Aorta (tissue), 5 donors: ENCODE measurements at regions not wholly inside any gene's neighbourhood (a gene's known extent, or its start where the extent isn't known, plus 50 kb on each side); places are given as distances from the start of the nearest gene placed in this dataset.
"Not testable (repeated sequence)": the region's sequence is repeated elsewhere in the genome, so short reads cannot be mapped to it uniquely, and the experiment has no call there.

ENCODE experiments used
- ATAC-seq: fragments of 200-7000 bp; cut with Tn5 transposase; one replicate; pipeline ENCODE4 v1.9.1; 2022; ENCODE audit warnings: moderate library complexity; ENCODE audit not compliant: low FRiP score
- DNase-seq, 2 donors: peaks; one replicate each; pipeline ENCODE4 v3.0.0-alpha.2; 2020
- H3K27ac ChIP-seq, 2 donors: one replicate each; pipeline ENCODE4 v1.5.1; 2013; ENCODE audit warnings: low read length in 2 of 2, mild to moderate bottlenecking in 2 of 2, moderate library complexity in 2 of 2, control low read depth in 1 of 2, inconsistent platforms in 1 of 2, low read depth in 1 of 2
- H3K27me3 ChIP-seq, 2 donors: one replicate each; pipeline ENCODE4 v1.6.1; 2013; ENCODE audit warnings: control low read depth in 1 of 2, low read length in 1 of 2, mild to moderate bottlenecking in 1 of 2, moderate library complexity in 1 of 2; ENCODE audit not compliant: insufficient read depth in 2 of 2, control insufficient read depth in 1 of 2
- H3K36me3 ChIP-seq, 2 donors: one replicate each; pipeline ENCODE4 v1.6.1; 2013; ENCODE audit warnings: control low read depth in 1 of 2, low read length in 1 of 2, mild to moderate bottlenecking in 1 of 2; ENCODE audit not compliant: insufficient read depth in 2 of 2, control insufficient read depth in 1 of 2
- H3K4me1 ChIP-seq, 2 donors: one replicate each; pipeline ENCODE4 v1.6.1; 2013; ENCODE audit warnings: low read length in 2 of 2, control low read depth in 1 of 2, mild to moderate bottlenecking in 1 of 2, moderate library complexity in 1 of 2; ENCODE audit not compliant: insufficient read depth in 2 of 2, control insufficient read depth in 1 of 2
- H3K4me3 ChIP-seq, 2 donors: one replicate each; pipeline ENCODE4 v1.5.1; 2013; ENCODE audit warnings: low read length in 2 of 2, control low read depth in 1 of 2, mild to moderate bottlenecking in 1 of 2
- H3K9me3 ChIP-seq: one replicate; pipeline ENCODE4 v1.6.1; 2013; ENCODE audit warnings: mild to moderate bottlenecking, low read length; ENCODE audit not compliant: control insufficient read depth
- WGBS, 2 donors: extraction: QIAGEN DNeasy Blood & Tissue Kit; methylation state at CpG; one replicate each; pipeline ENCODE4 v1.1.7; 2013; 5-methylcytosine and 5-hydroxymethylcytosine counted together
- intact Hi-C, 2 donors: fragments of 100-400 bp; cut with DNase I; formaldehyde crosslinking; loops; one replicate each; pipeline versions ENCODE4 v1.14.2 to v1.15.0; 2022
- donor health status: healthy with polysubstance abuse.
- donor health status: Bipolar disorder and iron deficiency.
- donor health status: DM: no; HTN: no; CAD: no.
- donor health status: DM: no; HTN: no; CAD: no.
- donor health status: DM: yes; HTN: yes; CAD: no.

DNA sequence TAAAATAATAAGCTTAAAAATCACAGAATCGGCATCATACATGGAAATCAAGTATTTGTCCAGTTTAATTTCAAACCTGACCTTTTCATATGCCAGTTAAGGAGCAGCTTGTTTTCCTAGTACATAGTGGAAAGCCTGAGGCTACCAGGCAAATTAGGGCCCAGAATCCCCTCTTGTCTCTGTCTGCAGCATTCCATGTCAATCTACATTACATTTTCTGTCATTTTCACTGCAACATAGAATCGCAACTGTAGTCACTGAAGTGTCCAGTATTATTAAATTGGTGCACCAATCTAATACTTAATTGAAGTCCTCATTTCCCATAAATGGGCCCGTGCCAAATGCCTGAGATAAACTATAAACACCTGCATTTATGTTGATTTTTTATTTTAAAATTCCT, 1352.2 kb upstream of the ACO1 start:
- intact Hi-C loops, result no loop called here
- DNase-seq, result no peak
- no peaks in the 10 kb centered on the region for H3K36me3 ChIP-seq
- 84 to 86% methylated on average over 3 of the region's 3 CpGs for WGBS, 2 donors
- H3K4me1 ChIP-seq, result no peaks in the 10 kb centered on the region
- no peak for ATAC-seq
- no peak overlapping the region for H3K27ac ChIP-seq
- no peak overlapping the region for H3K4me3 ChIP-seq
- no peaks in the 10 kb centered on the region for H3K27me3 ChIP-seq
- H3K9me3 ChIP-seq, result no peaks in the 10 kb centered on the region

- no peaks in the 10 kb centered on the region for H3K27me3 ChIP-seq
- no peaks in the 10 kb centered on the region for H3K36me3 ChIP-seq
- no peak overlapping the region for H3K4me3 ChIP-seq
- DNase-seq (no peak), ATAC-seq (no peak)
- no peak overlapping the region for H3K27ac ChIP-seq
- WGBS, 2 donors, result 45 to 53% methylated on average over 4 of the region's 4 CpGs
- no peaks in the 10 kb centered on the region for H3K9me3 ChIP-seq
- H3K4me1 ChIP-seq, result no peaks in the 10 kb centered on the region
- intact Hi-C loops, result no loop called here
Measured at GRCh38 chr9:31034311-31034710, 1350.1 kb upstream of the ACO1 start.

- intact Hi-C loops, result no loop called here
- ATAC-seq, result no peak
- no peaks in the 10 kb centered on the region for H3K36me3 ChIP-seq
- H3K27ac ChIP-seq, result no peak overlapping the region
- no peak for DNase-seq
- H3K4me1 ChIP-seq, result no peaks in the 10 kb centered on the region
- WGBS, 2 donors, result 86 to 87% methylated on average over 4 of the region's 4 CpGs
- H3K4me3 ChIP-seq, result no peak overlapping the region
- no peaks in the 10 kb centered on the region for H3K27me3 ChIP-seq
- H3K9me3 ChIP-seq, result no peaks in the 10 kb centered on the region
Measured at GRCh38 chr9:31040564-31040963, 1343.9 kb upstream of the ACO1 start.

DNA sequence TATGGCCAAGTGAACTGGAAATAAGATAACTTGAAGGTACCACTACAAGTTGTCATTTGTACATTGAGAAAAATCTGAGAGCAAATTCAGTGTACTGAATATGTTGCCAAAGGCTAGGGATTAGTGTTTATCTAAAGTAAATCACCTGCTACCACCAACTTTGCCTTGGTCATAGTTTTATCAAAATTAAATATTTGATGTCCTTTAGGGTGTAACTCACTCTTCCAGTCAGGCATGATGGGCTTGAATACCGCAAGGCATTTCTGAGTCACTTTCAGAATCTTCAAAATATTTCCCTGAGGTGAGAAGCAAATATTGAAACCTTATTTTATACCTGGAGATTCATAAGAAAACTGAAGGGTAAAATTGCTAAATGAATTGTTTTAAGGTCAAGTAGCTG, 1338.6 kb upstream of the ACO1 start:
- ATAC-seq (no peak), DNase-seq (no peak)
- Histone ChIP-seq H3K27me3 (no peaks in the 10 kb centered on the region), H3K4me3 (no peak overlapping the region), H3K9me3 (no peaks in the 10 kb centered on the region), H3K27ac (no peak overlapping the region), H3K36me3 (no peaks in the 10 kb centered on the region), H3K4me1 (no peaks in the 10 kb centered on the region)
- 88 to 93% methylated on average over 1 of the region's 1 CpG for WGBS, 2 donors
- intact Hi-C loops, result no loop called here

- H3K4me1 ChIP-seq, intact Hi-C loops, H3K4me3 ChIP-seq, H3K27me3 ChIP-seq, H3K36me3 ChIP-seq, ATAC-seq, H3K9me3 ChIP-seq, H3K27ac ChIP-seq: not testable (repeated sequence)
- 82 to 84% methylated on average over 15 of the region's 15 CpGs for WGBS, 2 donors
- DNase-seq, result peak in 1 of 2 donors; percentile 25
Measured at GRCh38 chr9:31061592-31061991, 1322.9 kb upstream of the ACO1 start.

GRCh38 chr9:31065691-31066090, 1318.8 kb upstream of the ACO1 start:
- WGBS, 2 donors, result 34 to 42% methylated on average over 3 of the region's 3 CpGs
- no peak for ATAC-seq
- DNase-seq, result no peak
- Histone ChIP-seq H3K27ac (no peak overlapping the region), H3K9me3 (no peaks in the 10 kb centered on the region), H3K4me1 (no peaks in the 10 kb centered on the region), H3K4me3 (no peak overlapping the region), H3K36me3 (no peaks in the 10 kb centered on the region), H3K27me3 (no peaks in the 10 kb centered on the region)
- intact Hi-C loops, result no loop called here

GRCh38 chr9:31067418-31067817, 1317.0 kb upstream of the ACO1 start:
- ATAC-seq (no peak), DNase-seq (no peak)
- WGBS, 2 donors, result 48 to 50% methylated on average over 2 of the region's 2 CpGs
- Histone ChIP-seq H3K27ac (no peak overlapping the region), H3K4me1 (no peaks in the 10 kb centered on the region), H3K36me3 (no peaks in the 10 kb centered on the region), H3K27me3 (no peaks in the 10 kb centered on the region), H3K4me3 (no peak overlapping the region), H3K9me3 (no peaks in the 10 kb centered on the region)
- intact Hi-C loops, result no loop called here

GRCh38 chr9:31071606-31072286, 1312.7 kb upstream of the ACO1 start:
- Histone ChIP-seq H3K4me1 (no peaks in the 10 kb centered on the region), H3K4me3 (no peak overlapping the region), H3K27ac (no peak overlapping the region), H3K27me3 (no peaks in the 10 kb centered on the region), H3K36me3 (no peaks in the 10 kb centered on the region), H3K9me3 (no peaks in the 10 kb centered on the region)
- WGBS, 2 donors, result 89 to 91% methylated on average over 23 of the region's 23 CpGs
- ATAC-seq (no peak), DNase-seq (peak in 1 of 2 donors; percentile 56)
- intact Hi-C loops, result no loop called here

DNA sequence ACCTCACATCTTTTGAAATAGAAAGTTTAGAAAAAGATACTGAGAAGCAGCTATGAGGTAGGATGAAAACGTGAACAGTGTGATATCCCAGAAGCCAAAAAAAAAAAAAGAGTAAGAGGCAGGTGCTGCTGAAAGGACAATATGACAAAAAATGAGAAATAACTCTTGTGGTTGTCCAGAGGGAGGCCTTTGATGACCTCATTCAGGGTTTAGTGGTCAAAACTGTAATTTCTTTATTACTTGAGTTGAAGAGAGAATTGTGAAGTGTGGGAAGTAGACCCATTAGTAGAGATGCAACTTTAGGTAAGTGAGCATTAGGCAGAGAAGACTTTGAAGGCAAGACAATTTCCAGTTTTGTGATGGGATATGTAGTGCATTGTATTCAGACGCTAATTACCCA, 1306.3 kb upstream of the ACO1 start:
- H3K4me3 ChIP-seq, result no peak overlapping the region
- DNase-seq, result no peak
- intact Hi-C loops, result no loop called here

More for the DNA sequence above, 1306.3 kb upstream of the ACO1 start:
- no peaks in the 10 kb centered on the region for H3K4me1 ChIP-seq
- 64 to 72% methylated on average over 2 of the region's 2 CpGs for WGBS, 2 donors
- ATAC-seq, result no peak
- H3K27ac ChIP-seq, result no peak overlapping the region
- H3K27me3 ChIP-seq, result no peaks in the 10 kb centered on the region
- no peaks in the 10 kb centered on the region for H3K36me3 ChIP-seq
- H3K9me3 ChIP-seq, result no peaks in the 10 kb centered on the region
